ENCODE measurements at regions not wholly inside any gene's neighbourhood (a gene's known extent, or its start where the extent isn't known, plus 50 kb on each side); places are given as distances from the start of the nearest gene placed in this dataset.
A peak's percentile ranks its signal among the peaks of the same experiment; 100 is the strongest.

DNA sequence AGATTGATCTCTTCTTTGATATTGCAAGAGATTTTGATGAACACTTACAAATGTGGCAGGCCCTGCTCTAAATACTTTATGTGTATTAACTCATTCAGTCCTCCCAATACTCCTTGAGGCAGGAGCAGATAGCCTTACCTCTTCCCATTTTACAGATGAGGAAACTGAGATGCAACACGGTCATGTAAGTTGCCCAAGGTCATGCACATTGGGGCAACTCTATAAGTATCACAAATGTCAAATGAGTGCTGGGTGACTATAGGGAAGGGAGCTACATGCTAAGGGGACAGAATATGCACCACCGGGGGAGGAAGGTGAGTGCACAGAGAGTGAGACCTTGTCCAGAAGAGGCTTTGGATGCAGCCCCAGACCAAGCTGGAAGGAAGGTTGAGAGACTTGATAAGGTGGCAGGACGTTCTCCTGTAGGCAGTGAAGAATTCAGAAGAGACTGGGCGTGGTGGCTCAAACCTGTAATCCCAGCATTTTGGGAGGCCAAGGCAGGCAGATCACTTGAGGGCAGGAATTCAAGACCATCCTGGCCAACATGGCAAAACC, 132.3 kb upstream of the PWP1 start:
- DNase-seq, result no peak
- Mint-ChIP-seq H3K4me3 (no peak overlapping the region), H3K27me3 (no peaks in the 10 kb centered on the region), H3K9me3 (no peaks in the 10 kb centered on the region), H3K27ac (no peak overlapping the region), H3K36me3 (ENCODE audit: low read depth) (peaks cover 4% of the 10 kb centered on the region), H3K4me1 (no peaks in the 10 kb centered on the region)
- intact Hi-C loops (cut with micrococcal nuclease), result no loop called here

GRCh38 chr12:107554941-107555340, 130.7 kb upstream of the PWP1 start:
- no peaks in the 10 kb centered on the region for H3K9me3 Mint-ChIP-seq
- intact Hi-C loops (cut with micrococcal nuclease), result no loop called here

DNA sequence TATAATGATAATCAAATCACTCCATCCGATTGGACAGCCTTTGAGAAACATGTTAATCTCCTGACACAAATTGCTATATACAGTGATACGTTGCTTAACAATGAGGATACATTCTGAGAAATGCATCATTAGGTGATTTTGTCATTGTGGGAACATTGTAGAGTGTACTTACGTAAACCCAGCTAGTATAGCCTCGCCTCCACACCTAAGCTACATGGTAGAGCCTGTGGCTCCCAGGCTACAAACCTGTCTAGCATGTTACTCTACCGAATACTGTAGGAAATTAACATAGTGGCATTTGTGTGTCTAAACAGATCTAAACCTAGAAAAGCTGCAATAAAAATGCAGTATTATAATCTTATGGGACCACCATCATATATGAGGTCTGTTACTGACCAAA, 128.6 kb upstream of the PWP1 start:
- no peaks in the 10 kb centered on the region for H3K9me3 Mint-ChIP-seq
- H3K27me3 Mint-ChIP-seq, result no peaks in the 10 kb centered on the region
- no peak overlapping the region for H3K27ac Mint-ChIP-seq
- H3K4me3 Mint-ChIP-seq, result no peak overlapping the region
- intact Hi-C loops (cut with micrococcal nuclease), result no loop called here
- no peak for DNase-seq
- no peaks in the 10 kb centered on the region for H3K36me3 Mint-ChIP-seq (ENCODE audit: low read depth)
- H3K4me1 Mint-ChIP-seq, result peaks cover 3% of the 10 kb centered on the region

More at GRCh38 chr12:107554941-107555340, 130.7 kb upstream of the PWP1 start:
- DNase-seq, result no peak
- Mint-ChIP-seq H3K4me1 (no peaks in the 10 kb centered on the region), H3K27ac (no peak overlapping the region), H3K27me3 (no peaks in the 10 kb centered on the region), H3K4me3 (no peak overlapping the region), H3K36me3 (ENCODE audit: low read depth) (no peaks in the 10 kb centered on the region)

- H3K9me3 Mint-ChIP-seq, result no peaks in the 10 kb centered on the region
- intact Hi-C loops (cut with micrococcal nuclease), result no loop called here
- H3K4me1 Mint-ChIP-seq, result peaks cover 3% of the 10 kb centered on the region
- H3K4me3 Mint-ChIP-seq, result no peak overlapping the region
- H3K36me3 Mint-ChIP-seq (ENCODE audit: low read depth), result no peaks in the 10 kb centered on the region
- no peak for DNase-seq
- no peak overlapping the region for H3K27ac Mint-ChIP-seq
- H3K27me3 Mint-ChIP-seq, result no peaks in the 10 kb centered on the region
Observed at GRCh38 chr12:107557589-107558100, 128.0 kb upstream of the PWP1 start.

DNA sequence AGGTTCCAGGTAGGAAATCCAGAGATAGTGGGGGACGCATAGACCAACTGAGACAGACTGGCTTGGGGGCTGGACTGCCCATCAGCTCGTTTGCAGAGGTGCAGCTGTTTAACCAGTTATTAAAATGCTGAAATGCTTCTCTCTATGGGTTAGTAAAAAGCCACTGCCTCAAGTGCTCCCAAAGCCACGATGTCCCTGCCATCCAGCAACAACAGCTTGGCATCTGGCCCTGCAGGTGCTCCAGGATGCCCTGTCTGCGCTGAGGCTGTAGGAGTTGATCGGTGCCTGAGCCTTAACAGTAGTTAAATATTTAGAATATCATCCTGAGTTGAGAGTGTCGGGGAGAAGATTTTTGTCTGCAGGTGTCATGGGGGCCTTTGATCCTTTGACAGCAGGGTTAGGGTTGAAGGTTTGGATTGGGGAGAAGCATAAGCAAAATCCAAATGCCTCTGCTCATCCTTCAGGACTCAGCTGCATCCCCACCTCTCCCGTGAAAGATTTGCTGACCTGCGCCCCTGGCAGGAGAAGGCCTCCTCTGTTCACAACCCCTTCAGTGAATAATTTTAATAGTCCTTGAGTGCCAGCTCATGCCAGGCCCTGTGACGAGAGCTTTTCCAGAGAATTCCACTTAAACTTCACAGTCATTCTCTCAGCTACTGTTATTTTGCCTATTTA, 127.3 kb upstream of the PWP1 start:
- no peak for DNase-seq
- H3K4me1 Mint-ChIP-seq, result peaks cover 3% of the 10 kb centered on the region
- H3K27ac Mint-ChIP-seq, result no peak overlapping the region
- intact Hi-C loops (cut with micrococcal nuclease), result no loop called here
- no peaks in the 10 kb centered on the region for H3K9me3 Mint-ChIP-seq
- no peaks in the 10 kb centered on the region for H3K27me3 Mint-ChIP-seq
- no peaks in the 10 kb centered on the region for H3K36me3 Mint-ChIP-seq (ENCODE audit: low read depth)
- no peak overlapping the region for H3K4me3 Mint-ChIP-seq

DNA sequence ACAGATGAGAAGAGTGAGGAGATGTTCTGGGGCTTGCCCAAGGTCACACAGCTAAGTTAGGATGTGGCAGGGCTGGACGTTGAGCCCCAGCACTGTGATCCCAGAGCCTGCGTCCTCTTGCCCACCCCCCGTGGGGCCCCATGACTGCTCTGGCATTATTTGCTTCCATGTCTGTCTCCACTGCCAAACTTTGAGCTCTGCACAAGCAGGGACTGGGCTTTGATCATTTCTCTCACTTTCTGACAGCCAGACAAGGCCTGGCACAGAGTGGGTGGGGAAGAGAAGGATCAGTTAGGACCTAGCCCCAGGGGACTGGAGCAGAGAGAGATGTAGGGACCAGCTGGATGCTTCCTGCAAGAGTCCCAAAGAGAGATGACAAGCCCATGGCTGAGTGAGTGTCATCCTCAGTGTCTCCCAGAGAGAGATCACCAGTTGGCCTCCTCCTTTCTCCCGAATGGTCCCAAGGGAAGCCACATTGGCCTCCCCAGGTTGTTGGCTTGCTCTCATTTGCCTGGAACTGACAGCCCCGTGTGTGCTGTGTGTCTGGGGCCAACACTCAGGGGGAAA, 126.7 kb upstream of the PWP1 start:
- H3K27ac Mint-ChIP-seq, result no peak overlapping the region
- H3K4me3 Mint-ChIP-seq, result no peak overlapping the region
- intact Hi-C loops (cut with micrococcal nuclease), result no loop called here
- H3K27me3 Mint-ChIP-seq, result no peaks in the 10 kb centered on the region
- H3K9me3 Mint-ChIP-seq, result no peaks in the 10 kb centered on the region
- no peaks in the 10 kb centered on the region for H3K36me3 Mint-ChIP-seq (ENCODE audit: low read depth)
- peaks cover 3% of the 10 kb centered on the region for H3K4me1 Mint-ChIP-seq
- DNase-seq, result no peak

DNA sequence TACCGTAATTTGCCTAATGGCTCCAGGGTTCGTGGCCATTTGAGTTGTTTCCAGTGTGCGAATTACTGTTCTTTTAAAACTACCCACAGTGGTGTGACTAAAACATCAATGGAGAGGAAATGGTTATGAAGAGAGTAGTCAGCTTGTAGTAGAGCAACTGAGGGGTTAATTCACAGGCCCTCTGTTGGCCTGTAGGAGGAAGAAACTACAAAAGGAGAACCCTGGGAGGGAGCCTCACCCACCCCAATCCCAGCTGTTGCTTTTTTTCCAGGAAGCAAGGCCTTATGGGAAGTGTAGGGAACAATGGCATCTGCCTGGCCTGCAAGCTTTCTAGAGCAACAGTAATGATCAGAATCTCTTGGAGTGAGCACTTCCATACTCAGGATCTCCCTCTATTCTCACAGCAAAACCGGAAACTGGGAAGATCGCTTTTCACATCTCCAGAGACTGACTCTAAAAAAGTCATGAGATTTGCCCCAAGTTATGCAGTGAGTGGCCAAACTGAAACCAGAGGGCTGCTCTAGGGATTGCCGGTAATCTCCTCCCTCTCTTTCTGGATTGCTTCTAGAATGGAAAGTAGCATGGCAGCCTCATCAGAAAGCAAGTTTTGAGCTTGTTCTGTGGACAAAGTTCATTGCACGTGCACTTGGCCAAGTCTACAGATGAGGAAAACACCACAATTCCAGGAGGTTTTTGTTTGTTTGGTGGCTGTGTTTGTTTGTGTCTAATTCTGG, 125.3 kb upstream of the PWP1 start:
- peaks cover 8% of the 10 kb centered on the region for H3K4me1 Mint-ChIP-seq
- intact Hi-C loops (cut with micrococcal nuclease), result no loop called here
- H3K27ac Mint-ChIP-seq, result no peak overlapping the region
- H3K9me3 Mint-ChIP-seq, result no peaks in the 10 kb centered on the region
- H3K4me3 Mint-ChIP-seq, result no peak overlapping the region
- H3K27me3 Mint-ChIP-seq, result no peaks in the 10 kb centered on the region
- DNase-seq, result no peak
- no peaks in the 10 kb centered on the region for H3K36me3 Mint-ChIP-seq (ENCODE audit: low read depth)

DNA sequence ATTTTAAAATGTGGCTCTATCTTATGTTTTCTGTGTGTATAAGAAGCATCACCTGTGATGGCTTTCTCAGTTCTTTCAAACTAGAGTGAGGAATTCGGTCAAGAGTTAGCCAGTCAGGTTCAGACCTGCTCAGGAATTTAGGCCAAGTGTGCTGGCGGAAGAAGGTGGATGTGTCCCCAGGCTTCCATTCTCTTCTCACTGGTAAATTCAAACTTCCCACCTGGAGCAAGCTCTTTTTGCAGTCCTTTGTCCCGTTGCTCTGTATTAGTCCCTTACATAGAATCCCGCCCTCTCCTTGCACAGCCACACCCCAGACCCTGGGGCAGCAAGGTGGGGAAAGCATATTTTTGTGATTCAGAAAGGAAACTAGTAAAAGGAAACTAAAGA, 124.7 kb upstream of the PWP1 start:
- Mint-ChIP-seq H3K27me3 (no peaks in the 10 kb centered on the region), H3K4me3 (no peak overlapping the region), H3K4me1 (peaks cover 12% of the 10 kb centered on the region), H3K27ac (no peak overlapping the region), H3K9me3 (no peaks in the 10 kb centered on the region), H3K36me3 (ENCODE audit: low read depth) (no peaks in the 10 kb centered on the region)
- intact Hi-C loops (cut with micrococcal nuclease), result no loop called here
- DNase-seq, result no peak

DNA sequence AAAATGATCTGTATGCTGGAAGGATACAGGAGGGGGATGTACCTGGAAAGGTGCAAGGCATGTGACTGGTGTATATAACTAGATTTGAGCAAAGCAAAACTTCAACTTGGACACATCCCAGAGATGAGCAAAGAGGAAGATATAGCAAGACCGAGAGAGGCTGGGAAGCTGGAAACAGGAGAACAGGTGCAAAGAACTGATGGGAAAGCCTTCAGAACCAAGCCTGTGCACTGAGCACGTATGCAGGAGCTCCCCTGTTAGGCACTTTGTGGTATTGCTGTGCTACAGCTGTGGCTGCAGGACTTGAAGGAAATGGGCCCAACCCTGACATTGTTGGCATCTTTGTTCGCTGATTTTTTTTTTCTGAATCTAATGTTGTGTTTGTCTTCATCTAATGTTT, 120.7 kb upstream of the PWP1 start:
- H3K27me3 Mint-ChIP-seq, result no peaks in the 10 kb centered on the region
- H3K9me3 Mint-ChIP-seq, result no peaks in the 10 kb centered on the region
- peaks cover 20% of the 10 kb centered on the region for H3K4me1 Mint-ChIP-seq
- no peak overlapping the region for H3K27ac Mint-ChIP-seq
- H3K4me3 Mint-ChIP-seq, result no peak overlapping the region
- DNase-seq, result peak; percentile 65
- H3K36me3 Mint-ChIP-seq (ENCODE audit: low read depth), result no peaks in the 10 kb centered on the region
- intact Hi-C loops (cut with micrococcal nuclease), result no loop called here

DNA sequence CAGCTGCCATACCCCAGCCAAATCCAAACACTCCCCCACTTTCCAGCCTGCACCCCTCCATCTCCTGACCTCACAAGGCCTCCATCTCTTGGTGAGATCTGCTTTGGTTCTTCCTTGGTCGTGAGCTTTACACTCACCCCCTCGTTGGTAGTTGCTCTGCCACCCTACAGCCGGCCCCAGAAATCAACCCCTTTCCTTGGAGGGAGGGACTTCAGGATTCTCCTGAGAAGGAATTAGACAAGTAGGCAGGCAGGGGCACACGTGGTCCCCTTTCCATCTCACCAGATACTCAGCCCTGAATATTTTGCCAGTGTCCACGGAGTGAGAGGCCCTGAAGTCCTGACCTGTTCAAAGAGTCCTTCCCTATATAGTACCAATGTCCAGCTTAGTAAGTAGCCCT, 120.0 kb upstream of the PWP1 start:
- Mint-ChIP-seq H3K27me3 (no peaks in the 10 kb centered on the region), H3K9me3 (no peaks in the 10 kb centered on the region), H3K4me1 (peaks cover 17% of the 10 kb centered on the region), H3K4me3 (no peak overlapping the region), H3K36me3 (ENCODE audit: low read depth) (no peaks in the 10 kb centered on the region), H3K27ac (no peak overlapping the region)
- intact Hi-C loops (cut with micrococcal nuclease), result no loop called here
- DNase-seq, result no peak

DNA sequence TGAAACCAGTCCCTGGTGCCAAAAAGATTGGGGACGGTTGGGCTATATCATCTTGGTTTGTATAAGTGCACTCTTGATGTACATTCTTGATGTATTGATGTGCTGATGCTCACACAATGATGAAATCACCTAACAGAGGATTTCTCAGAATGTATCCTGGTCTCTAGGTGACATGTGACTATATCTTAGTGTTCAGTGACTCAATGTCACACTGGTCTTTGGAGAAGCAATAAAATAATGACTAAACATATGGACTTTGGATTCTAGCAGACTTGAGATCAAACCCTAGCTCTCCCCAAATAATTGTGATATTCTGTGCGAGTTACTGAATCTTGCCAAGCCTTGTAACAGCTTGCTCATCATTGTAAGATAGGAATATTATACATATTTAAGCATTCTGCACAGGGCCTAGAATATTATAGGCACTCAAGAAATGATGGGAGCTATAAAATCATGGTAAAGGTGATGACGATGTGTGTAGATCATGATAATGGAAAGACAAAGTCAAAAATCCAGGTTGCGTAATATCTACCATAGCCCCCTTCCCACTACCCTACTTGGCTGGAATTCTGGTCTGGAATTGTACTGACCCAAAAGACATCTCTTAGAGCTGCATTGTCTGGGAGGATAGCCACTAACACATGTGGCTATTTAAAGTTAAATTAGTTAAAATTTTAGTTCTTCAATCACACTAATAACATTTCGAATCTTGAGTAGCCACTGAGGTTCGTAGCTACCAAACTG, 117.6 kb upstream of the PWP1 start:
- Mint-ChIP-seq H3K4me3 (no peak overlapping the region), H3K27ac (no peak overlapping the region), H3K4me1 (peaks cover 17% of the 10 kb centered on the region), H3K9me3 (no peaks in the 10 kb centered on the region), H3K27me3 (no peaks in the 10 kb centered on the region), H3K36me3 (ENCODE audit: low read depth) (no peaks in the 10 kb centered on the region)
- DNase-seq, result no peak
- intact Hi-C loops (cut with micrococcal nuclease), result no loop called here

DNA sequence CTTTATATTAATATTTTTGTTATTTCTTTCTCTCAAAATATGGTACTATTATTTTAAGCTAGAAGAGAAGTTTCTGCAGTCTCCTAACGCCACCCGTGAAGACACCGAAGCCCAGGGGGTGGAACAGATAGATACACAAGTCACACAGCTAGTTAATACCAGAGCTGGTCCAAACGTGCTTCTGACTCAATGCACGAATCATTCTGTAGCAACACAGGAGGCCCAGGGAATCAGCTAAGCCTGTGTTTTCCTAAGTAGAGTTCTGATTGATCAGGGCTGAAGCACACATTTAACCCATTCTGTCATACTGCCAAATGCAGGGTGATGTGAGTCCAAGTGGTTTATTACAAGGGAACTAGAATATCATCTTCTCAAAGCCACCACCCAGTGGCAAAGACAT, 116.9 kb upstream of the PWP1 start:
- peaks cover 17% of the 10 kb centered on the region for H3K4me1 Mint-ChIP-seq
- H3K36me3 Mint-ChIP-seq (ENCODE audit: low read depth), result no peaks in the 10 kb centered on the region
- H3K27ac Mint-ChIP-seq, result no peak overlapping the region
- H3K9me3 Mint-ChIP-seq, result no peaks in the 10 kb centered on the region
- no peak for DNase-seq
- no peaks in the 10 kb centered on the region for H3K27me3 Mint-ChIP-seq
- H3K4me3 Mint-ChIP-seq, result no peak overlapping the region
- intact Hi-C loops (cut with micrococcal nuclease), result no loop called here

GRCh38 chr12:107570721-107571120, 114.9 kb upstream of the PWP1 start:
- H3K36me3 Mint-ChIP-seq (ENCODE audit: low read depth), result no peaks in the 10 kb centered on the region
- intact Hi-C loops (cut with micrococcal nuclease), result no loop called here
- no peaks in the 10 kb centered on the region for H3K27me3 Mint-ChIP-seq
- DNase-seq, result no peak
- H3K4me1 Mint-ChIP-seq, result peaks cover 11% of the 10 kb centered on the region
- no peak overlapping the region for H3K27ac Mint-ChIP-seq
- no peaks in the 10 kb centered on the region for H3K9me3 Mint-ChIP-seq
- H3K4me3 Mint-ChIP-seq, result no peak overlapping the region

GRCh38 chr12:107571492-107571891, 114.1 kb upstream of the PWP1 start:
- Mint-ChIP-seq H3K36me3 (ENCODE audit: low read depth) (no peaks in the 10 kb centered on the region), H3K9me3 (no peaks in the 10 kb centered on the region), H3K4me3 (no peak overlapping the region), H3K27ac (no peak overlapping the region), H3K4me1 (peaks cover 4% of the 10 kb centered on the region), H3K27me3 (no peaks in the 10 kb centered on the region)
- intact Hi-C loops (cut with micrococcal nuclease), result no loop called here
- peak; percentile 56 for DNase-seq
